ENCODE measurements at regions not wholly inside any gene's neighbourhood (a gene's known extent, or its start where the extent isn't known, plus 50 kb on each side); places are given as distances from the start of the nearest gene placed in this dataset.

GRCh38 chr2:237223201-237223861 is 137.6 kb downstream of the COPS8 start:
- Histone ChIP-seq H3K4me1 (ENCODE audit: insufficient read depth, low read length) (peaks cover 23% of the 10 kb centered on the region), H3K36me3 (ENCODE audit: insufficient read depth, low read length) (no peaks in the 10 kb centered on the region), H3K9ac (ENCODE audit: low read length) (no peak overlapping the region), H3K27me3 (ENCODE audit: control insufficient read depth in 1 of 2, insufficient read depth in 2 of 2, low read length in 2 of 2) (no peaks in the 10 kb centered on the region), H3K27ac (ENCODE audit: low read depth, low read length) (peak overlapping the region; percentile 49), H3K4me3 (ENCODE audit: low read depth in 1 of 2, low read length in 2 of 2) (no peak overlapping the region), H3K9me3 (ENCODE audit: low read length) (no peaks in the 10 kb centered on the region)

- H3K9me3 ChIP-seq (ENCODE audit: low read length), result no peaks in the 10 kb centered on the region
- no peak overlapping the region for H3K27ac ChIP-seq (ENCODE audit: low read depth, low read length)
Measured at GRCh38 chr2:237227190-237227589, 141.5 kb downstream of the COPS8 start.

GRCh38 chr2:237227592-237228280 is 142.0 kb downstream of the COPS8 start:
- no peak overlapping the region for H3K27ac ChIP-seq (ENCODE audit: low read depth, low read length)
- no peak overlapping the region for H3K4me3 ChIP-seq (ENCODE audit: low read depth in 1 of 2, low read length in 2 of 2)
- no peaks in the 10 kb centered on the region for H3K9me3 ChIP-seq (ENCODE audit: low read length)
- H3K36me3 ChIP-seq (ENCODE audit: insufficient read depth, low read length), result no peaks in the 10 kb centered on the region
- H3K27me3 ChIP-seq (ENCODE audit: control insufficient read depth in 1 of 2, insufficient read depth in 2 of 2, low read length in 2 of 2), result no peaks in the 10 kb centered on the region
- H3K4me1 ChIP-seq (ENCODE audit: insufficient read depth, low read length), result peaks cover 21% of the 10 kb centered on the region
- no peak overlapping the region for H3K9ac ChIP-seq (ENCODE audit: low read length)

More at GRCh38 chr2:237227190-237227589, 141.5 kb downstream of the COPS8 start:
- no peak overlapping the region for H3K9ac ChIP-seq (ENCODE audit: low read length)
- H3K36me3 ChIP-seq (ENCODE audit: insufficient read depth, low read length), result no peaks in the 10 kb centered on the region
- H3K4me3 ChIP-seq (ENCODE audit: low read depth in 1 of 2, low read length in 2 of 2), result no peak overlapping the region
- H3K27me3 ChIP-seq (ENCODE audit: control insufficient read depth in 1 of 2, insufficient read depth in 2 of 2, low read length in 2 of 2), result no peaks in the 10 kb centered on the region
- peaks cover 24% of the 10 kb centered on the region for H3K4me1 ChIP-seq (ENCODE audit: insufficient read depth, low read length)

- Histone ChIP-seq H3K27me3 (ENCODE audit: control insufficient read depth in 1 of 2, insufficient read depth in 2 of 2, low read length in 2 of 2) (no peaks in the 10 kb centered on the region), H3K9ac (ENCODE audit: low read length) (no peak overlapping the region), H3K4me1 (ENCODE audit: insufficient read depth, low read length) (peaks cover 16% of the 10 kb centered on the region), H3K27ac (ENCODE audit: low read depth, low read length) (no peak overlapping the region), H3K9me3 (ENCODE audit: low read length) (no peaks in the 10 kb centered on the region), H3K4me3 (ENCODE audit: low read depth in 1 of 2, low read length in 2 of 2) (no peak overlapping the region), H3K36me3 (ENCODE audit: insufficient read depth, low read length) (no peaks in the 10 kb centered on the region)
Measured at GRCh38 chr2:237228281-237228625, 142.6 kb downstream of the COPS8 start.

- H3K27me3 ChIP-seq (ENCODE audit: control insufficient read depth in 1 of 2, insufficient read depth in 2 of 2, low read length in 2 of 2), result no peaks in the 10 kb centered on the region
- no peak overlapping the region for H3K9ac ChIP-seq (ENCODE audit: low read length)
- peaks cover 13% of the 10 kb centered on the region for H3K4me1 ChIP-seq (ENCODE audit: insufficient read depth, low read length)
Measured at GRCh38 chr2:237229905-237230304, 144.2 kb downstream of the COPS8 start.

GRCh38 chr2:237230355-237230754 is 144.7 kb downstream of the COPS8 start:
- H3K27me3 ChIP-seq (ENCODE audit: control insufficient read depth in 1 of 2, insufficient read depth in 2 of 2, low read length in 2 of 2), result no peaks in the 10 kb centered on the region
- no peaks in the 10 kb centered on the region for H3K9me3 ChIP-seq (ENCODE audit: low read length)
- H3K9ac ChIP-seq (ENCODE audit: low read length), result no peak overlapping the region
- peaks cover 18% of the 10 kb centered on the region for H3K4me1 ChIP-seq (ENCODE audit: insufficient read depth, low read length)
- H3K36me3 ChIP-seq (ENCODE audit: insufficient read depth, low read length), result no peaks in the 10 kb centered on the region
- no peak overlapping the region for H3K4me3 ChIP-seq (ENCODE audit: low read depth in 1 of 2, low read length in 2 of 2)
- no peak overlapping the region for H3K27ac ChIP-seq (ENCODE audit: low read depth, low read length)

More at GRCh38 chr2:237229905-237230304, 144.2 kb downstream of the COPS8 start:
- Histone ChIP-seq H3K9me3 (ENCODE audit: low read length) (no peaks in the 10 kb centered on the region), H3K36me3 (ENCODE audit: insufficient read depth, low read length) (no peaks in the 10 kb centered on the region), H3K27ac (ENCODE audit: low read depth, low read length) (no peak overlapping the region), H3K4me3 (ENCODE audit: low read depth in 1 of 2, low read length in 2 of 2) (no peak overlapping the region)

GRCh38 chr2:237231593-237231992 is 145.9 kb downstream of the COPS8 start:
- Histone ChIP-seq H3K27ac (ENCODE audit: low read depth, low read length) (no peak overlapping the region), H3K9me3 (ENCODE audit: low read length) (no peaks in the 10 kb centered on the region), H3K9ac (ENCODE audit: low read length) (no peak overlapping the region), H3K4me3 (ENCODE audit: low read depth in 1 of 2, low read length in 2 of 2) (no peak overlapping the region), H3K27me3 (ENCODE audit: control insufficient read depth in 1 of 2, insufficient read depth in 2 of 2, low read length in 2 of 2) (no peaks in the 10 kb centered on the region), H3K36me3 (ENCODE audit: insufficient read depth, low read length) (no peaks in the 10 kb centered on the region), H3K4me1 (ENCODE audit: insufficient read depth, low read length) (peaks cover 24% of the 10 kb centered on the region)

- Histone ChIP-seq H3K27ac (ENCODE audit: low read depth, low read length) (no peak overlapping the region), H3K9me3 (ENCODE audit: low read length) (no peaks in the 10 kb centered on the region), H3K36me3 (ENCODE audit: insufficient read depth, low read length) (no peaks in the 10 kb centered on the region), H3K4me1 (ENCODE audit: insufficient read depth, low read length) (peaks cover 24% of the 10 kb centered on the region), H3K27me3 (ENCODE audit: control insufficient read depth in 1 of 2, insufficient read depth in 2 of 2, low read length in 2 of 2) (no peaks in the 10 kb centered on the region), H3K9ac (ENCODE audit: low read length) (no peak overlapping the region), H3K4me3 (ENCODE audit: low read depth in 1 of 2, low read length in 2 of 2) (no peak overlapping the region)
Measured at GRCh38 chr2:237232166-237232565, 146.5 kb downstream of the COPS8 start.

GRCh38 chr2:237234268-237234667 is 148.6 kb downstream of the COPS8 start:
- H3K4me1 ChIP-seq (ENCODE audit: insufficient read depth, low read length), result peaks cover 14% of the 10 kb centered on the region
- peak overlapping the region; percentile 67 for H3K27ac ChIP-seq (ENCODE audit: low read depth, low read length)
- H3K27me3 ChIP-seq (ENCODE audit: control insufficient read depth in 1 of 2, insufficient read depth in 2 of 2, low read length in 2 of 2), result no peaks in the 10 kb centered on the region
- no peak overlapping the region for H3K9ac ChIP-seq (ENCODE audit: low read length)
- no peaks in the 10 kb centered on the region for H3K9me3 ChIP-seq (ENCODE audit: low read length)
- H3K36me3 ChIP-seq (ENCODE audit: insufficient read depth, low read length), result no peaks in the 10 kb centered on the region
- no peak overlapping the region for H3K4me3 ChIP-seq (ENCODE audit: low read depth in 1 of 2, low read length in 2 of 2)

GRCh38 chr2:237235383-237236095 is 149.8 kb downstream of the COPS8 start:
- Histone ChIP-seq H3K4me3 (ENCODE audit: low read depth in 1 of 2, low read length in 2 of 2) (peak overlapping the region in 1 of 2 donors; percentile 6), H3K9ac (ENCODE audit: low read length) (no peak overlapping the region), H3K36me3 (ENCODE audit: insufficient read depth, low read length) (no peaks in the 10 kb centered on the region), H3K27ac (ENCODE audit: low read depth, low read length) (peak overlapping the region; percentile 67), H3K4me1 (ENCODE audit: insufficient read depth, low read length) (peaks cover 14% of the 10 kb centered on the region), H3K9me3 (ENCODE audit: low read length) (no peaks in the 10 kb centered on the region), H3K27me3 (ENCODE audit: control insufficient read depth in 1 of 2, insufficient read depth in 2 of 2, low read length in 2 of 2) (no peaks in the 10 kb centered on the region)

GRCh38 chr2:237236188-237236587 is 150.5 kb downstream of the COPS8 start:
- no peaks in the 10 kb centered on the region for H3K36me3 ChIP-seq (ENCODE audit: insufficient read depth, low read length)
- no peak overlapping the region for H3K27ac ChIP-seq (ENCODE audit: low read depth, low read length)
- H3K4me3 ChIP-seq (ENCODE audit: low read depth in 1 of 2, low read length in 2 of 2), result no peak overlapping the region
- H3K9ac ChIP-seq (ENCODE audit: low read length), result no peak overlapping the region
- no peaks in the 10 kb centered on the region for H3K27me3 ChIP-seq (ENCODE audit: control insufficient read depth in 1 of 2, insufficient read depth in 2 of 2, low read length in 2 of 2)
- peaks cover 14% of the 10 kb centered on the region for H3K4me1 ChIP-seq (ENCODE audit: insufficient read depth, low read length)
- no peaks in the 10 kb centered on the region for H3K9me3 ChIP-seq (ENCODE audit: low read length)
